A549 (cell line): ENCODE measurements at regions not wholly inside any gene's neighbourhood (a gene's known extent, or its start where the extent isn't known, plus 50 kb on each side); places are given as distances from the start of the nearest gene placed in this dataset.
"Not testable (repeated sequence)": the region's sequence is repeated elsewhere in the genome, so short reads cannot be mapped to it uniquely, and the experiment has no call there.

Source experiments
- ATAC-seq, 2 experiments: fragments of 200-7000 bp in 1 of 2; fragments of >200 bp in 1 of 2; cut with Nextera tagmentation in 1 of 2; cut with Tn5 transposase in 1 of 2; 3 replicates each; pipeline versions ENCODE4 v1.8.0 to v1.9.1; 2018 to 2020; ENCODE audit warnings: mild to moderate bottlenecking in 1 of 2, moderate library complexity in 1 of 2
- CTCF ChIA-PET: fragments of 300-600 bp; sonication (Branson Sonifier 250); formaldehyde crosslinking; extraction: SDS; loops from one replicate; lab custom pipeline; 2021; ENCODE audit warnings: antibody characterized with exemption, inconsistent platforms; lab: Yijun Ruan, JAX
- POLR2A ChIA-PET: fragments of 350-600 bp; formaldehyde crosslinking; extraction: SDS; loops from one replicate; lab custom pipeline; 2021; ENCODE audit warnings: antibody characterized with exemption, inconsistent platforms; lab: Yijun Ruan, JAX
- DNase-seq, 2 experiments: peaks; one replicate each; pipeline versions ENCODE4 v3.0.0 to v3.0.0-alpha.2; 2011 to 2016; ENCODE audit warnings: low read depth in 1 of 2, low spot score in 1 of 2
- FAIRE-seq: peaks from 2 replicates; lab custom pipeline; 2011; peaks lifted over from hg19 to GRCh38; lab: Jason Lieb, UNC
- H3K27ac ChIP-seq, 2 experiments: fragments of >200 bp; sonication (Bioruptor Twin); formaldehyde crosslinking; 3 replicates each; pipeline ENCODE4 v1.5.1; 2016 to 2017
- H3K4me1 ChIP-seq: fragments of >200 bp; sonication (Bioruptor Twin); formaldehyde crosslinking; 3 replicates; pipeline ENCODE4 v1.6.1; 2016
- H3K4me2 ChIP-seq: fragments of >200 bp; sonication (Bioruptor Twin); formaldehyde crosslinking; 3 replicates; pipeline ENCODE4 v1.6.1; 2016
- H3K4me3 ChIP-seq: fragments of >200 bp; sonication (Bioruptor Twin); formaldehyde crosslinking; 3 replicates; pipeline ENCODE4 v1.5.1; 2016
- H3K9me3 ChIP-seq: fragments of >200 bp; sonication (Bioruptor Twin); formaldehyde crosslinking; 3 replicates; pipeline ENCODE4 v1.6.1; 2016
- BHLHE40 ChIP-seq: IDR thresholded peaks from 2 replicates; pipeline ENCODE4 v1.6.1; 2012; ENCODE audit warnings: low read depth, low read length, inconsistent platforms
- FOSB ChIP-seq: fragments of 250-450 bp; sonication (Bioruptor Pico); IDR thresholded peaks from 2 replicates; pipeline ENCODE4 v1.5.0; 2020; ENCODE audit warnings: mild to moderate bottlenecking, moderate library complexity
- FOXS1 ChIP-seq: fragments of 250-450 bp; sonication (Bioruptor Pico); IDR thresholded peaks from 2 replicates; pipeline ENCODE4 v1.5.0; 2020; ENCODE audit warnings: mild to moderate bottlenecking, moderate library complexity
- HDAC2 ChIP-seq: fragments of 200-600 bp; sonication (generic); IDR thresholded peaks from 2 replicates; pipeline ENCODE4 v1.6.1; 2016
- HEYL ChIP-seq: fragments of 250-450 bp; sonication (Bioruptor Pico); IDR thresholded peaks from 2 replicates; pipeline ENCODE4 v1.8.0; 2021; ENCODE audit warnings: mild to moderate bottlenecking, moderate library complexity
- HOXA7 ChIP-seq: fragments of 250-450 bp; sonication (Bioruptor Pico); IDR thresholded peaks from 2 replicates; pipeline ENCODE4 v1.5.0; 2020; ENCODE audit warnings: mild to moderate bottlenecking, moderate library complexity
- HOXB5 ChIP-seq: fragments of 250-450 bp; sonication (Bioruptor Pico); IDR thresholded peaks from 2 replicates; pipeline ENCODE4 v1.5.0; 2020; ENCODE audit warnings: mild to moderate bottlenecking, moderate library complexity
- JUN ChIP-seq, 2 experiments: fragments of >200 bp; sonication (Bioruptor Twin); formaldehyde crosslinking; IDR thresholded peaks; 2 replicates in 1 of 2; 3 replicates in 1 of 2; pipeline ENCODE4 v1.6.1; 2016 to 2017
- KDM5A ChIP-seq: fragments of 200-600 bp; sonication (generic); IDR thresholded peaks from 2 replicates; pipeline ENCODE4 v1.6.1; 2016; ENCODE audit warnings: antibody characterized with exemption, mild to moderate bottlenecking
- NFE2L2 ChIP-seq: fragments of 150-350 bp; conservative IDR thresholded peaks from 2 replicates; pipeline ENCODE4 v1.6.1; 2014; ENCODE audit warnings: low read length
- RFX5 ChIP-seq: fragments of 450-650 bp; IDR thresholded peaks from 2 replicates; pipeline ENCODE4 v1.7.1; 2014; ENCODE audit warnings: antibody characterized with exemption, mild to moderate bottlenecking, moderate library complexity
- RNF2 ChIP-seq: fragments of 200-600 bp; sonication (generic); IDR thresholded peaks from 2 replicates; pipeline ENCODE4 v1.6.1; 2016; ENCODE audit warnings: low read depth, mild to moderate bottlenecking, antibody characterized with exemption, moderate library complexity, borderline replicate concordance
- ZFP36 ChIP-seq: fragments of 450-650 bp; IDR thresholded peaks from 2 replicates; pipeline ENCODE4 v1.6.1; 2014; ENCODE audit warnings: borderline replicate concordance; ENCODE audit not compliant: partially characterized antibody
- WGBS: methylation state at CpG from one replicate; pipeline ENCODE4 v1.1.6; 2017; ENCODE audit errors: missing lambda C conversion rate; 5-methylcytosine and 5-hydroxymethylcytosine counted together
- TF ChIP-seq, protein P1 (sequence below): fragments of >200 bp; sonication (Bioruptor Twin); formaldehyde crosslinking; IDR thresholded peaks from 3 replicates; pipeline ENCODE4 v1.6.1; 2016
- TF ChIP-seq, protein P2 (sequence below): fragments of >200 bp; sonication (Bioruptor Twin); formaldehyde crosslinking; IDR thresholded peaks from 3 replicates; pipeline ENCODE4 v1.5.1; 2016
- TF ChIP-seq, protein P3 (sequence below): fragments of 450-650 bp; IDR thresholded peaks from 2 replicates; pipeline ENCODE4 v1.6.1; 2014; ENCODE audit warnings: antibody characterized with exemption
- TF ChIP-seq, protein P4 (sequence below): fragments of 250-450 bp; sonication (Bioruptor Pico); IDR thresholded peaks from 2 replicates; pipeline ENCODE4 v1.5.0; 2020; ENCODE audit warnings: low read depth, mild to moderate bottlenecking, moderate library complexity

DNA sequence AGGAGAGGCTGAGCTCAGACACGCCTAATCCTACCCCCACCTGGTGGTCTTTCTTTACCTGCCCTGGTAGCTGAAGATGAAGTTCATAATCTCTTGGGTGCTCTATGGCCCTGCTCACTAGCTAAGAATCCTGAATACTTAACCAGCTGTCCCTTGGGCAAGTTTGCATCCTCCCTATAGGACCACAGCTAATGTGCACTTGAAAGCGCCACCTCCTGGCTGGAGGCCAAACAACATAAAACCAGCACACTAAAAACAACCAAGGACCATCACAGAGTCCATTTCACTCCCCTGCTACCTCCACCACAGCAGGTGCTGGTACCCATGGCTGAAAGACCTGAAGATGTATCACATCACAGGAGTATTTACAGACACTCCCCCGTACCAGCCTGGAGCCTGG lies 155.5 kb upstream of the SLC24A3 start:
- DNase-seq, result no peak
- no peak for ATAC-seq
- ChIA-PET POLR2A (no interaction called here), CTCF (interaction anchor here (1.0 to 1.2 kb wide), 2 partner anchors 9 to 10 kb away, joined by 3 to 4 read pairs; no protein-coding TSS in a partner anchor)
- Histone ChIP-seq H3K27ac (no peak overlapping the region), H3K4me2 (no peak overlapping the region), H3K4me1 (no peaks in the 10 kb centered on the region), H3K9me3 (peaks cover 9% of the 10 kb centered on the region; the same call in 2 of the 3 replicates), H3K4me3 (no peak overlapping the region)
- FAIRE-seq, result no peak
- 3% methylated on average over 3 of the region's 3 CpGs for WGBS
- TF ChIP-seq, protein P1, sequence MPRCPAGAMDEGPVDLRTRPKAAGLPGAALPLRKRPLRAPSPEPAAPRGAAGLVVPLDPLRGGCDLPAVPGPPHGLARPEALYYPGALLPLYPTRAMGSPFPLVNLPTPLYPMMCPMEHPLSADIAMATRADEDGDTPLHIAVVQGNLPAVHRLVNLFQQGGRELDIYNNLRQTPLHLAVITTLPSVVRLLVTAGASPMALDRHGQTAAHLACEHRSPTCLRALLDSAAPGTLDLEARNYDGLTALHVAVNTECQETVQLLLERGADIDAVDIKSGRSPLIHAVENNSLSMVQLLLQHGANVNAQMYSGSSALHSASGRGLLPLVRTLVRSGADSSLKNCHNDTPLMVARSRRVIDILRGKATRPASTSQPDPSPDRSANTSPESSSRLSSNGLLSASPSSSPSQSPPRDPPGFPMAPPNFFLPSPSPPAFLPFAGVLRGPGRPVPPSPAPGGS, result no peak
- TF ChIP-seq HEYL (CRISPR knock-in tag), result no peak

DNA sequence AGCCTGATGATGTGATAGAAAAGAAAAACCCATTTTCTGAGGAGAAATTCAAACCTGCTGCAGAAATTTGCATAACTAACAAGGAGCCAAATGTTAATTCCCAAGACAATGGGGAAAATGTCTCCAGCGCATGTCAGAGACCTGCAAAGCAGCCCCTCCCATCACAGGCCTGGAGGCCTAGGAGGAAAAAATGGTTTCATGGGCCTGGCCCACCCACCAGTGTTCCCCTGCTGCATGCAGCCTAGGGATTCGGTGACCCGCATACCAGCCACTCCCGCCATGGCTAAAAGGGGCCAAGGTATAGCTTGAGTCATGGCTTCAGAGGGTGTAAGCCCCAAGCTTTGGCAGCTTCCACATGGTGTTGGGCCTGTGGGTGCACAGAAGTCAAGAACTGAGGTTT lies 147.7 kb upstream of the SLC24A3 start:
- FAIRE-seq, DNase-seq, H3K4me1 ChIP-seq, POLR2A ChIA-PET, H3K4me2 ChIP-seq, H3K27ac ChIP-seq, CTCF ChIA-PET, ATAC-seq, H3K4me3 ChIP-seq: not testable (repeated sequence)
- WGBS, result 9% methylated on average over 4 of the region's 4 CpGs
- TF ChIP-seq ZFP36, result peak; percentile 92
- H3K9me3 ChIP-seq, result peaks cover 25% of the 10 kb centered on the region

DNA sequence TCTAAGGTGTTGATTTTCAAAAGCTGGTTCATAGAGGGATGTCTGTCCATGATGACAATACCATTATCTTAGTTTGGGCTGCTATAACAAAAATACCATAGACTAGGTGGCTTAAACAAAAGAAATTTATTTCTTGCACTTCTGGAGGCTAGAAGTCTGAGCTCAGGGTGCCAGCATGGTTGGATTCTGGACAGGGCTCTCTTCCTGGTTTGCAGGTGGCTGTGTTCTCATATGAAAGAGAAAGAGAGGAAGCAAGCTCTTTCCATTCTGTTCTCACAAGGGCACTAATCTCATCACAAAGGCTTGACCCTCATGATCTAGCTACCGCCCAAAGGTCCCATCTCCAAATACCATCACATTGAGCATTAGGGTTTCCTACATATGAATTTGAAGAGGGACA lies 144.5 kb upstream of the SLC24A3 start:
- Histone ChIP-seq H3K4me1 (no peaks in the 10 kb centered on the region), H3K9me3 (peaks cover 11% of the 10 kb centered on the region; the same call in 2 of the 3 replicates), H3K4me2 (no peak overlapping the region), H3K4me3 (no peak overlapping the region), H3K27ac (no peak overlapping the region)
- ChIA-PET CTCF (interaction anchor here (1.5 to 1.6 kb wide), 2 partner anchors 11 to 14 kb away, joined by 3 to 4 read pairs; no protein-coding TSS in a partner anchor), POLR2A (no interaction called here)
- TF ChIP-seq FOSB (CRISPR knock-in tag) (no peak), JUN (IDR thresholded peaks at IDR 0.05) (no peak), NFE2L2 (no peak), KDM5A (no peak), BHLHE40 (no peak), HOXA7 (CRISPR knock-in tag) (no peak), HDAC2 (no peak), RFX5 (no peak), RNF2 (no peak), HOXB5 (CRISPR knock-in tag) (no peak), FOXS1 (no peak)
- TF ChIP-seq, protein P2, sequence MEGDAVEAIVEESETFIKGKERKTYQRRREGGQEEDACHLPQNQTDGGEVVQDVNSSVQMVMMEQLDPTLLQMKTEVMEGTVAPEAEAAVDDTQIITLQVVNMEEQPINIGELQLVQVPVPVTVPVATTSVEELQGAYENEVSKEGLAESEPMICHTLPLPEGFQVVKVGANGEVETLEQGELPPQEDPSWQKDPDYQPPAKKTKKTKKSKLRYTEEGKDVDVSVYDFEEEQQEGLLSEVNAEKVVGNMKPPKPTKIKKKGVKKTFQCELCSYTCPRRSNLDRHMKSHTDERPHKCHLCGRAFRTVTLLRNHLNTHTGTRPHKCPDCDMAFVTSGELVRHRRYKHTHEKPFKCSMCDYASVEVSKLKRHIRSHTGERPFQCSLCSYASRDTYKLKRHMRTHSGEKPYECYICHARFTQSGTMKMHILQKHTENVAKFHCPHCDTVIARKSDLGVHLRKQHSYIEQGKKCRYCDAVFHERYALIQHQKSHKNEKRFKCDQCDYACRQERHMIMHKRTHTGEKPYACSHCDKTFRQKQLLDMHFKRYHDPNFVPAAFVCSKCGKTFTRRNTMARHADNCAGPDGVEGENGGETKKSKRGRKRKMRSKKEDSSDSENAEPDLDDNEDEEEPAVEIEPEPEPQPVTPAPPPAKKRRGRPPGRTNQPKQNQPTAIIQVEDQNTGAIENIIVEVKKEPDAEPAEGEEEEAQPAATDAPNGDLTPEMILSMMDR, result no peak
- TF ChIP-seq, protein P3, sequence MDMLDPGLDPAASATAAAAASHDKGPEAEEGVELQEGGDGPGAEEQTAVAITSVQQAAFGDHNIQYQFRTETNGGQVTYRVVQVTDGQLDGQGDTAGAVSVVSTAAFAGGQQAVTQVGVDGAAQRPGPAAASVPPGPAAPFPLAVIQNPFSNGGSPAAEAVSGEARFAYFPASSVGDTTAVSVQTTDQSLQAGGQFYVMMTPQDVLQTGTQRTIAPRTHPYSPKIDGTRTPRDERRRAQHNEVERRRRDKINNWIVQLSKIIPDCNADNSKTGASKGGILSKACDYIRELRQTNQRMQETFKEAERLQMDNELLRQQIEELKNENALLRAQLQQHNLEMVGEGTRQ, result no peak
- TF ChIP-seq, protein P4, sequence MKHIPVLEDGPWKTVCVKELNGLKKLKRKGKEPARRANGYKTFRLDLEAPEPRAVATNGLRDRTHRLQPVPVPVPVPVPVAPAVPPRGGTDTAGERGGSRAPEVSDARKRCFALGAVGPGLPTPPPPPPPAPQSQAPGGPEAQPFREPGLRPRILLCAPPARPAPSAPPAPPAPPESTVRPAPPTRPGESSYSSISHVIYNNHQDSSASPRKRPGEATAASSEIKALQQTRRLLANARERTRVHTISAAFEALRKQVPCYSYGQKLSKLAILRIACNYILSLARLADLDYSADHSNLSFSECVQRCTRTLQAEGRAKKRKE (CRISPR knock-in tag), result no peak
- no peak for FAIRE-seq
- DNase-seq, result no peak
- ATAC-seq, result no peak
- whole genome bisulfite sequencing, result 0% methylated on average over 1 of the region's 1 CpG
